Testis (tissue), 2 donors: ENCODE measurements at regions not wholly inside any gene's neighbourhood (a gene's known extent, or its start where the extent isn't known, plus 50 kb on each side); places are given as distances from the start of the nearest gene placed in this dataset.

Source experiments
- POLR2A ChIP-seq: fragments of 450-650 bp; IDR thresholded peaks from one replicate; pipeline ENCODE4 v1.6.1; 2017; ENCODE audit warnings: antibody characterized with exemption, mild to moderate bottlenecking, moderate library complexity
- TF ChIP-seq, protein P1 (sequence below), 3 experiments: fragments of 450-650 bp in 2 of 3; fragments of 200-600 bp in 1 of 3; sonication (generic) in 1 of 3; IDR thresholded peaks; one replicate each; pipeline ENCODE4 v1.5.1; 2016 to 2019; ENCODE audit warnings: antibody characterized with exemption in 3 of 3, mild to moderate bottlenecking in 2 of 3, moderate library complexity in 1 of 3

GRCh38 chr5:67538855-67539506, 342.4 kb upstream of the CD180 start:
- TF ChIP-seq, protein P1, sequence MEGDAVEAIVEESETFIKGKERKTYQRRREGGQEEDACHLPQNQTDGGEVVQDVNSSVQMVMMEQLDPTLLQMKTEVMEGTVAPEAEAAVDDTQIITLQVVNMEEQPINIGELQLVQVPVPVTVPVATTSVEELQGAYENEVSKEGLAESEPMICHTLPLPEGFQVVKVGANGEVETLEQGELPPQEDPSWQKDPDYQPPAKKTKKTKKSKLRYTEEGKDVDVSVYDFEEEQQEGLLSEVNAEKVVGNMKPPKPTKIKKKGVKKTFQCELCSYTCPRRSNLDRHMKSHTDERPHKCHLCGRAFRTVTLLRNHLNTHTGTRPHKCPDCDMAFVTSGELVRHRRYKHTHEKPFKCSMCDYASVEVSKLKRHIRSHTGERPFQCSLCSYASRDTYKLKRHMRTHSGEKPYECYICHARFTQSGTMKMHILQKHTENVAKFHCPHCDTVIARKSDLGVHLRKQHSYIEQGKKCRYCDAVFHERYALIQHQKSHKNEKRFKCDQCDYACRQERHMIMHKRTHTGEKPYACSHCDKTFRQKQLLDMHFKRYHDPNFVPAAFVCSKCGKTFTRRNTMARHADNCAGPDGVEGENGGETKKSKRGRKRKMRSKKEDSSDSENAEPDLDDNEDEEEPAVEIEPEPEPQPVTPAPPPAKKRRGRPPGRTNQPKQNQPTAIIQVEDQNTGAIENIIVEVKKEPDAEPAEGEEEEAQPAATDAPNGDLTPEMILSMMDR (IDR thresholded peaks at IDR 0.05): no peak
- no peak for TF ChIP-seq POLR2A
